GM12891 (cell line): ENCODE measurements at regions not wholly inside any gene's neighbourhood (a gene's known extent, or its start where the extent isn't known, plus 50 kb on each side); places are given as distances from the start of the nearest gene placed in this dataset.

Experiments used
- PAX5 ChIP-seq: IDR thresholded peaks from 2 replicates; pipeline ENCODE4 v1.6.1; 2011; ENCODE audit warnings: low read length, moderate library complexity, mild to moderate bottlenecking; ENCODE audit not compliant: insufficient read depth, severe bottlenecking
- POLR2A ChIP-seq: IDR thresholded peaks from 2 replicates; pipeline ENCODE4 v1.6.1; 2011; ENCODE audit warnings: low read depth, low read length, control low read depth
- POLR2AphosphoS5 ChIP-seq: IDR thresholded peaks from 2 replicates; pipeline ENCODE4 v1.6.1; 2011; ENCODE audit warnings: low read depth, low read length, control low read depth
- POU2F2 ChIP-seq: IDR thresholded peaks from 2 replicates; pipeline ENCODE4 v1.6.1; 2011; ENCODE audit warnings: low read depth, mild to moderate bottlenecking, control low read depth, low read length, moderate library complexity
- SPI1 ChIP-seq: IDR thresholded peaks from 2 replicates; pipeline ENCODE4 v1.6.1; 2011; ENCODE audit warnings: low read depth, low read length, control low read depth
- TAF1 ChIP-seq: IDR thresholded peaks from 2 replicates; pipeline ENCODE4 v1.6.1; 2011; ENCODE audit warnings: low read depth, low read length, control low read depth

GRCh38 chr5:83418356-83419321 lies 52.9 kb upstream of the VCAN start:
- TF ChIP-seq POLR2AphosphoS5 (no peak), POLR2A (no peak), PAX5 (no peak), TAF1 (no peak), SPI1 (no peak), POU2F2 (no peak)
